ENCODE measurements at regions not wholly inside any gene's neighbourhood (a gene's known extent, or its start where the extent isn't known, plus 50 kb on each side); places are given as distances from the start of the nearest gene placed in this dataset.

DNA sequence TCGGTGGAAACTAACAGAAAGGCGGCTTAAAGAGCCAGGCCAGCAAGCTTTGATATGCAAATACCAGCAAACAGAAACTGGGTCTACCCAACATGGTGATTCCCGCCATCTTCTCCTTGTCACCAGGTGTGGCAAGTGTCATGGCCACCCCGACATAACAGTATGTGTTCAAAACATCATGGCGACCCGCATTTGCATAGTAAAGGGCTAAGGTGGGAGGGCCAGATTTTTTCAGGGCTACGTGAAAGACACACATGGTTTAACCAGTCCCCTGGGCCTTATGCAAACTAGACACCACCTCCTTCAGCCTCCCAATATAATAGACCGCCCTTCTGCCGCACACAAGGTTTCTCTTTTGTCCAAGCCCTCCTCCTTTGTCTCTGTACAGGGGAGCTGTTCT, 260.4 kb downstream of the METTL4 start:
- H3K36me3 ChIP-seq (ENCODE audit: control insufficient read depth, low read depth, low read length) = no peaks in the 10 kb centered on the region
- H3K9me3 ChIP-seq (ENCODE audit: control insufficient read depth, low read depth, low read length) = no peaks in the 10 kb centered on the region
- no peaks in the 10 kb centered on the region for H3K27me3 ChIP-seq (ENCODE audit: control insufficient read depth, insufficient read depth, low read length)
- H3K27ac ChIP-seq (ENCODE audit: low read length) = no peak overlapping the region
- no peak overlapping the region for H3K9ac ChIP-seq (ENCODE audit: low read length)
- H3K4me3 ChIP-seq (ENCODE audit: low read length) = no peak overlapping the region
- no peaks in the 10 kb centered on the region for H3K4me1 ChIP-seq (ENCODE audit: control insufficient read depth, low read depth, low read length)

DNA sequence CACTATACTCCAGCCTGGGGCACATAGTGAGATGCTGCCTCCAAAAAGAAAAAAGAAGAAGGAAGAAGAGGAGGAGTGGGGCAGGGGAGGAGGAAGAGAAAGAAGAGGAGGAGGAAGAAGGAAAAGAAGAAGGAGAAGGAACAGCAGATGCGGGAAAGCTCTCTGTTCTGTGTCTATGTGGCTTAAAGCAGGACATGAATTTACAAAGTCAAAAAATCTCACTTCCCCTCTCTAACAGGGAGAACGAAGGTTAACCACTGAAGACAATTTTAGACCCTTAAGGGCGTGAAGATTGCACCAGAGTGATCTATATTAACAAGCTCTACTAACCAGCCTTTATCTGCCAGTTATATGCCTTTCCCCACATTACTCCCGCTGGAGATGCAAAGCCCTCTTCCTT, 258.9 kb downstream of the METTL4 start:
- no peak overlapping the region for H3K4me3 ChIP-seq (ENCODE audit: low read length)
- H3K27ac ChIP-seq (ENCODE audit: low read length) = no peak overlapping the region
- no peaks in the 10 kb centered on the region for H3K4me1 ChIP-seq (ENCODE audit: control insufficient read depth, low read depth, low read length)
- H3K36me3 ChIP-seq (ENCODE audit: control insufficient read depth, low read depth, low read length) = no peaks in the 10 kb centered on the region
- no peak overlapping the region for H3K9ac ChIP-seq (ENCODE audit: low read length)
- H3K9me3 ChIP-seq (ENCODE audit: control insufficient read depth, low read depth, low read length) = no peaks in the 10 kb centered on the region
- H3K27me3 ChIP-seq (ENCODE audit: control insufficient read depth, insufficient read depth, low read length) = no peaks in the 10 kb centered on the region

DNA sequence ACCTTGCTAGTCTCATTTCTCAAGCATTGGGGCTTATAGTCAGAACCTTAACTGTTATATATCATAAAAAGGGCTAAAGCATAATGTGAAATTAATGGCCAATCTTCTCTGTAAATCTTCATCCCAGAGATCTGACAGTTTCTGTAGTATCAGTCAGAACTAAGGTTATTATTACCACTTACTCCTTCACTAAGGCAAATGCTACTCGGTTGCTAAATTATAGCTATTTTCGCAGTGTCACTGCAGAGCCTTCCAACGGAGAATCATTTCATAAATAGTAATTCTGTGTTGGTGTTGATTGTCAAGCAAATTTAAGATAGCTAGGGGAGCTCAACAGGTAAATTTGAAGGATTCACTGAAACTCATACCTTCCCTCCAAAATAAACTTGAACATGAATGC, 258.0 kb downstream of the METTL4 start:
- Histone ChIP-seq H3K9me3 (ENCODE audit: control insufficient read depth, low read depth, low read length) (no peaks in the 10 kb centered on the region), H3K36me3 (ENCODE audit: control insufficient read depth, low read depth, low read length) (no peaks in the 10 kb centered on the region), H3K27ac (ENCODE audit: low read length) (no peak overlapping the region), H3K27me3 (ENCODE audit: control insufficient read depth, insufficient read depth, low read length) (no peaks in the 10 kb centered on the region), H3K4me1 (ENCODE audit: control insufficient read depth, low read depth, low read length) (no peaks in the 10 kb centered on the region), H3K9ac (ENCODE audit: low read length) (no peak overlapping the region), H3K4me3 (ENCODE audit: low read length) (no peak overlapping the region)

DNA sequence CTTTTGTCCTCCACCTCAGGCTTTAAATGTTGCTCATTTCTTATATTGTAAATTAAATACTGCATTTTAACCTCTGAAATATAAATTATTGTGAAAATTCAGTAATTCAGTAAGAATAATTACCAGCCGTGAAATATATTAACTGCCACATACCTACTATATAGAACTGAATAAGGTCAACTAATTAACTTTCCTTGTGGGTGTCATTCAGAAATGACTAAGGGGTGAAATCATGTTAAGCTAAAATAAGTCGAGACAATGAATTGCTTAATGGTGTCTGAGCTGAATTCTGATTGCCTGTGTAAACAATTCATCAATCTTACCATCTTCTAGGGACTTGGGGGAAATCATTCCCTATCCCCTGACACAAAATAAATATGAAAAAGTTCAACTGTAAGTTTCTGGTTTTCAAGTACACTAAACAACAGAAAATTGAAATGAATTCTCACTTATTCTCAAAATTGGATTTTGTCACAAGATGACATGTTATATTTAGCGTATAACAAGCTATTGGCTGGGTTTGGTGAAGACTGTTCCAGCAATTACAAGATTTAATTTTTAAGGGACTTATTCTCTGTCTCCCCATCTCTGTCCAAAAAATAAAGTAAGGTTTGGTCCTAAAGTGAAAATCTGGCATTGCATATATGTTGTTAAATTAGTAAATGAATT, 255.1 kb downstream of the METTL4 start:
- H3K4me1 ChIP-seq (ENCODE audit: control insufficient read depth, low read depth, low read length) = no peaks in the 10 kb centered on the region
- H3K4me3 ChIP-seq (ENCODE audit: low read length) = no peak overlapping the region
- H3K36me3 ChIP-seq (ENCODE audit: control insufficient read depth, low read depth, low read length) = no peaks in the 10 kb centered on the region
- no peak overlapping the region for H3K27ac ChIP-seq (ENCODE audit: low read length)
- no peaks in the 10 kb centered on the region for H3K27me3 ChIP-seq (ENCODE audit: control insufficient read depth, insufficient read depth, low read length)
- no peak overlapping the region for H3K9ac ChIP-seq (ENCODE audit: low read length)
- peaks cover 4% of the 10 kb centered on the region for H3K9me3 ChIP-seq (ENCODE audit: control insufficient read depth, low read depth, low read length)

DNA sequence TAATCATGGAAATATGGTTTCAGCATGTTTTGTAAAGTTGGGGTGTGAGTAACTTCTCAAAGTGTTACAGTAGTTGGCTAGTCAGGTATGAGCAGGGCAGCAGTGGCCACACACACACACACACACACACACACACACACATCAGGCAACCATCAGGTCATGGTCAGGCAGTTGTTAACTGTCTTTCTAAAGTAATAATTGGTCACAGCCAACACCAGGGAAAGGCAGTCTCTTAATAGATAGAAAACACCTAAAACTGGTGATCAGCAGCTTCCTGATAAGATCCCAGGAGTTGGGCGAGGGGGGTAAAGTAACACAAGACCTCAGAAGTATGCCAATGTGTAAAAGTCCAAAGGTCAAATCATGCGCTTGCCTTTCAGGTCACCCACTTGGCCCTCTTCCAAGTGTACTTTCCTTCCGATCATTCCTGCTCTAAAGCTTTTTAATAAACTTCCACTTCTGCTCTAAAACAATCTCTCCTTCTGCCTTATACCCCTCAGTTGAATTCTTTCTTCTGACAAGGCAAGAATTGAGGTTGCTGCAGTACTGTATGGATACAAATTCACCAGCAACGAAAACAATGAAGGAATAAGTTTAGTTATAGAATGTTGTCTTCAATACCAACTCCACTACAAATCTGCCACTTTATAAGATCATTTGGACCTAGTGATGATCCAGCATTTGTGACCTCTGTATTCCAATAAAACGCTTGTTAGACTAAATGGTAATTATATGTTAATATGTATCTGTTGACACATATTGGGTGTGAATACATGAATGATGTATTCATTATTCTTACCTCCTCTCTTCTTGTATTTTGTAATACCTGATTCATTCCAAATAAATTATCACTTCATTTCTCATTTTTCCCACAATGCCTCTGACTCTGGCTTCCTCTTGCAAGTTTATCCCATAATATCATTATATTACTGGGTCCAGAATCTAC, 254.3 kb downstream of the METTL4 start:
- no peak overlapping the region for H3K27ac ChIP-seq (ENCODE audit: low read length)
- H3K4me1 ChIP-seq (ENCODE audit: control insufficient read depth, low read depth, low read length) = no peaks in the 10 kb centered on the region
- H3K27me3 ChIP-seq (ENCODE audit: control insufficient read depth, insufficient read depth, low read length) = no peaks in the 10 kb centered on the region
- peaks cover 4% of the 10 kb centered on the region for H3K9me3 ChIP-seq (ENCODE audit: control insufficient read depth, low read depth, low read length)
- no peak overlapping the region for H3K4me3 ChIP-seq (ENCODE audit: low read length)
- H3K9ac ChIP-seq (ENCODE audit: low read length) = no peak overlapping the region
- no peaks in the 10 kb centered on the region for H3K36me3 ChIP-seq (ENCODE audit: control insufficient read depth, low read depth, low read length)

DNA sequence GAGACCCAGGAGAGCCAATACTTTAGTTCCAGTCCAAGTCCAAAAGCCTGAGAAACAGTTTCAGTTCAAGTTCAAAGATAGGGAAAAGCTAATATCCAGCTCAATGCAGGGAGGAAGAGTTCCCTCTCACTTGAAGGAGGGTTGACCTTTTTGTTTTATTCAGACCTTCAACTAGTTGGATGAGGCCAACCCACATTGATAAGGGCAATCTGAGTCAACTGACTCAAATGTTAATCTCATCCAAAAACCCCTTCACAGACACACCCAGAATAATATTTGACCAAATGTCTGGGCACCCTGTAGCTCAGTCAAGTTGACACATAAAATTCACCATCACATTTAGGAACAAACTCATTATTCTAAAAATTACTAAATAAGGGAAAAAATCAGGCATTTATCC, 246.8 kb downstream of the METTL4 start:
- Histone ChIP-seq H3K4me1 (ENCODE audit: control insufficient read depth, low read depth, low read length) (no peaks in the 10 kb centered on the region), H3K27ac (ENCODE audit: low read length) (no peak overlapping the region), H3K4me3 (ENCODE audit: low read length) (no peak overlapping the region), H3K9ac (ENCODE audit: low read length) (no peak overlapping the region), H3K27me3 (ENCODE audit: control insufficient read depth, insufficient read depth, low read length) (no peaks in the 10 kb centered on the region), H3K36me3 (ENCODE audit: control insufficient read depth, low read depth, low read length) (no peaks in the 10 kb centered on the region), H3K9me3 (ENCODE audit: control insufficient read depth, low read depth, low read length) (peaks cover 4% of the 10 kb centered on the region)

DNA sequence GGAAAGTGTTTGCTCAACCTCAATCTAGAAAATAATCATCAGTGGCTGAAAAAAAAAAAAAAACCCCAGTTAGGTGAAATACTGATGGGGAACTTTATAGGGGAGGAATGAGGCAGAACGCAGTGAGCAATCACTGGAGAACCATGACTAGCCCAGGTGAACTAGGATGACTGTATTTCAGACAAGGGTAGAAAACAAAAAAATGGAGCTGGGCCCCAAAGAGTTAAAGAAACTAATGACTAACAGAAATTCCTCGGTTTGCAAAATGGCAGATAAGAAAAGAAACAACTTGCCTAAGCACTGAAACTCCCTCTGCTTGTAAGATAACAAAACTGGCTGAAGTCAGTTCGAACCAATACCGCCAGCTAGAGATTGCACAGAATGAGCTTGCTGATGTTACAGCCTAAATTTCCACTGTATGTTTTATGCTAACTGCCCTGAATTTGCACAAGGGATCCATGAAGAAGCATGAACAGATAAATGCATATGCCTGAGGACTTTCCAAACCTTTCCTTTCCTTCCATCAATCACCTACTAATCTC, 245.9 kb downstream of the METTL4 start:
- Histone ChIP-seq H3K36me3 (ENCODE audit: control insufficient read depth, low read depth, low read length) (no peaks in the 10 kb centered on the region), H3K27me3 (ENCODE audit: control insufficient read depth, insufficient read depth, low read length) (no peaks in the 10 kb centered on the region), H3K4me1 (ENCODE audit: control insufficient read depth, low read depth, low read length) (no peaks in the 10 kb centered on the region), H3K27ac (ENCODE audit: low read length) (no peak overlapping the region), H3K9me3 (ENCODE audit: control insufficient read depth, low read depth, low read length) (no peaks in the 10 kb centered on the region), H3K4me3 (ENCODE audit: low read length) (no peak overlapping the region), H3K9ac (ENCODE audit: low read length) (no peak overlapping the region)

DNA sequence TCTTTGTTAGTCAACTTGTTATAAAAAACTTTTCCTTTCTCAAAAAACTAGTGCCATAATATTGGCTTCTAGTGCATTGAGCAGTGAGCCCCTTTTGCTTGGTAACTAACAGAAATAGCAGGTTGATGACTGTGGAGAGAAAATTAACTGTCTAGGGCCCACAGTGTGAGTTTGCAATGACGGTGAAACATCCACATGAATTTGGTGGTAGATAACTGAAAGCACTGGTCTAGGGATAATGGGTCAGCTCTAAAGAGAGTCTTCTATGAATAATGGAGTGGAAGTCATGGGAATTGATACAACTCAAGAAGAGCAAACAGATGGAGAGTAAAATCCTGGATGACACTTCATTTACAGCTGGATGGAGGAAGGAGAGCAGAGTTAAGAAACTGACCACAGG, 245.4 kb downstream of the METTL4 start:
- no peaks in the 10 kb centered on the region for H3K4me1 ChIP-seq (ENCODE audit: control insufficient read depth, low read depth, low read length)
- H3K27ac ChIP-seq (ENCODE audit: low read length) = no peak overlapping the region
- H3K27me3 ChIP-seq (ENCODE audit: control insufficient read depth, insufficient read depth, low read length) = no peaks in the 10 kb centered on the region
- H3K9ac ChIP-seq (ENCODE audit: low read length) = no peak overlapping the region
- no peaks in the 10 kb centered on the region for H3K36me3 ChIP-seq (ENCODE audit: control insufficient read depth, low read depth, low read length)
- H3K4me3 ChIP-seq (ENCODE audit: low read length) = no peak overlapping the region
- no peaks in the 10 kb centered on the region for H3K9me3 ChIP-seq (ENCODE audit: control insufficient read depth, low read depth, low read length)

DNA sequence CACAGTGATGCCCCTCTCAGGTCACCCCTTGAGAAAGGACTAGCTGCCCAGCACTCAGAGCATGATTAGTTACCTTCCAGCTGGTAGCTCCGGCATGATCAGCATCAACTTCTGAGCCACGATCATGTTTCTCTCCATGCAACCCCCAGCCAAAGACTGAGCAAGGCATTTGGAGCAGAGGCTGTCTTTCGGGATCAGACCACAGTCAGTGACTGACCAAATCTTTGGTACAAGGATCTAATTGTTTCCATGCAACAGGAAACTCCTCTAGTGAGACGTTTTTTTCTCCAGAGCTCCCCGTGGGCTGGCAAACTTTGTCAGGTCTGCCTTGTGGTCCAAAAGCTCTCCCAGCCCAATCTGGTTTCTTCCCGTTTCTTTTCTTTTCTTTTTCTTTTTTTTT, 244.3 kb downstream of the METTL4 start:
- Histone ChIP-seq H3K27ac (ENCODE audit: low read length) (no peak overlapping the region), H3K4me3 (ENCODE audit: low read length) (no peak overlapping the region), H3K27me3 (ENCODE audit: control insufficient read depth, insufficient read depth, low read length) (no peaks in the 10 kb centered on the region), H3K9ac (ENCODE audit: low read length) (no peak overlapping the region), H3K9me3 (ENCODE audit: control insufficient read depth, low read depth, low read length) (no peaks in the 10 kb centered on the region), H3K36me3 (ENCODE audit: control insufficient read depth, low read depth, low read length) (no peaks in the 10 kb centered on the region), H3K4me1 (ENCODE audit: control insufficient read depth, low read depth, low read length) (no peaks in the 10 kb centered on the region)

DNA sequence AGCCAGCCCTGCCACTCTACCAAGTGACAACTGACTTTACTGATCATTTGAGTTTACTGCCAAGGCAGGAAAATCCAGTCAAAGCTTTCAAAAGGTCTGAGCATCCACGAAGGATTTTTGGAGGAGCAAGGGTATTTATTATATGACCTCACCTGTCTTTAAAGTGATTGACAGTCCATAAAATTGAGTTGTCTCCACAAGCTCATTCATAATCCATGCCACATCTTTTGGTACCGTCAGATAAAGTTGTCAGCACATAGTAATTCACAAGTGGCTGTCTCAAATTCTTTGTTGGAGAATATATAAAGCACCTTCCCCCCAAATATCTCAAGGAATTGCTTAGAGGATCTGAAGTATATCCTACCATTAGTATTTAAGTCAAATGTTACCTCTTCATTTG, 240.5 kb downstream of the METTL4 start:
- Histone ChIP-seq H3K9me3 (ENCODE audit: control insufficient read depth, low read depth, low read length) (no peaks in the 10 kb centered on the region), H3K27me3 (ENCODE audit: control insufficient read depth, insufficient read depth, low read length) (no peaks in the 10 kb centered on the region), H3K9ac (ENCODE audit: low read length) (no peak overlapping the region), H3K36me3 (ENCODE audit: control insufficient read depth, low read depth, low read length) (no peaks in the 10 kb centered on the region), H3K4me1 (ENCODE audit: control insufficient read depth, low read depth, low read length) (no peaks in the 10 kb centered on the region), H3K27ac (ENCODE audit: low read length) (no peak overlapping the region), H3K4me3 (ENCODE audit: low read length) (no peak overlapping the region)

DNA sequence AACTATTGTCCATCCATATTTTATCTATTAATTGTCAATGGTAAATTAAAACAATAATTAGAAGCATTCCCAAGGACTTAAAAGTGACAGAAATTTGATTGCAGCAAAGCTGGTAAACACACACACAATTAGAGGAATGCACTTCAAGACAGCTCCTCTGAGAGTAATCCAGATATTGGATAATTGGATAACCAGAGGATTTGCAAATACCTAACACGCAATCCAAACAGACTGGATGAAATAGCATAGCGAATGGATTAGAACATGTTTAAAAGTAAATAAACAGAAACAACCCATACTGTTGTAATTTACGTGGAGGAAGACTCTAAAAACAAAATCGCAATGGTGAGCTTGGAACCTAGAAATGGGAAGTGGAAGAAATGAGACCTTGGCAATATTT, 239.8 kb downstream of the METTL4 start:
- Histone ChIP-seq H3K36me3 (ENCODE audit: control insufficient read depth, low read depth, low read length) (no peaks in the 10 kb centered on the region), H3K9ac (ENCODE audit: low read length) (no peak overlapping the region), H3K4me1 (ENCODE audit: control insufficient read depth, low read depth, low read length) (no peaks in the 10 kb centered on the region), H3K27ac (ENCODE audit: low read length) (no peak overlapping the region), H3K27me3 (ENCODE audit: control insufficient read depth, insufficient read depth, low read length) (no peaks in the 10 kb centered on the region), H3K9me3 (ENCODE audit: control insufficient read depth, low read depth, low read length) (no peaks in the 10 kb centered on the region), H3K4me3 (ENCODE audit: low read length) (no peak overlapping the region)
